NB4 (cell line): ENCODE measurements at regions not wholly inside any gene's neighbourhood (a gene's known extent, or its start where the extent isn't known, plus 50 kb on each side); places are given as distances from the start of the nearest gene placed in this dataset.

Experiments used
- DNase-seq: peaks from one replicate; pipeline ENCODE4 v3.0.0; 2010; ENCODE audit warnings: low read depth
- H3K4me3 ChIP-seq: one replicate; pipeline ENCODE4 v1.5.1; 2011; ENCODE audit warnings: mild to moderate bottlenecking, low read depth, low read length, moderate library complexity
- CTCF ChIP-seq: IDR thresholded peaks from one replicate; pipeline ENCODE4 v1.5.1; 2012; ENCODE audit warnings: low read depth, low read length
- MAX ChIP-seq: IDR thresholded peaks from 2 replicates; pipeline ENCODE4 v1.6.1; 2011; ENCODE audit warnings: low read depth, low read length
- MYC ChIP-seq: IDR thresholded peaks from 2 replicates; pipeline ENCODE4 v1.6.1; 2011; ENCODE audit warnings: low read depth, low read length
- POLR2A ChIP-seq: IDR thresholded peaks from 2 replicates; pipeline ENCODE4 v1.6.1; 2011; ENCODE audit warnings: mild to moderate bottlenecking; ENCODE audit not compliant: insufficient read length; ENCODE audit errors: extremely low read depth

DNA sequence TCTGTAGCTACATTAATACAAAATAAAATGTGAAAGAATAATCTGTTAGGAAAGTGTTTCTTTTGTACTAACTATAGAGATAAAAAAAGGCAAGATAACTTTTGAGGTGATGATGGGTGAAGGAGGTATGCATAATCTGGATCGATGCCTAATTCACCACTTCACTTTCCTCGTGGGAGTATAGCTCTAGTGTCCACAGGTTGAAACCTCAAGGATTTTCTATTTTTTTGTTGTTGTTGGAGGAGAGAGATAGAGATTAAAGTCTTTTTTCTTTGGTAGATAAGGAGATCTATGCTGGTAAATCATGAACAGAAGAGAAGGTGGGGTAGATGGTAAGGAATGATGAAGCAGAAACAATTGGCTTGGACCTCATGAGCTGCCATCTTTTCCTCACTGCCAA, 635.3 kb upstream of the ZEB2 start:
- no peak overlapping the region for H3K4me3 ChIP-seq
- TF ChIP-seq MAX (no peak), CTCF (no peak), POLR2A (no peak)
- no peak for DNase-seq

GRCh38 chr2:145154731-145155130, 634.8 kb upstream of the ZEB2 start:
- no peak for DNase-seq
- H3K4me3 ChIP-seq, result no peak overlapping the region
- no peak for TF ChIP-seq CTCF
- no peak for TF ChIP-seq MAX
- no peak for TF ChIP-seq MYC
- TF ChIP-seq POLR2A, result no peak

- no peak for DNase-seq
- no peak for TF ChIP-seq MYC
- TF ChIP-seq MAX, result no peak
- no peak for TF ChIP-seq POLR2A
- TF ChIP-seq CTCF, result no peak
These were observed 626.8 kb upstream of the ZEB2 start for GRCh38 chr2:145146691-145147090.

DNA sequence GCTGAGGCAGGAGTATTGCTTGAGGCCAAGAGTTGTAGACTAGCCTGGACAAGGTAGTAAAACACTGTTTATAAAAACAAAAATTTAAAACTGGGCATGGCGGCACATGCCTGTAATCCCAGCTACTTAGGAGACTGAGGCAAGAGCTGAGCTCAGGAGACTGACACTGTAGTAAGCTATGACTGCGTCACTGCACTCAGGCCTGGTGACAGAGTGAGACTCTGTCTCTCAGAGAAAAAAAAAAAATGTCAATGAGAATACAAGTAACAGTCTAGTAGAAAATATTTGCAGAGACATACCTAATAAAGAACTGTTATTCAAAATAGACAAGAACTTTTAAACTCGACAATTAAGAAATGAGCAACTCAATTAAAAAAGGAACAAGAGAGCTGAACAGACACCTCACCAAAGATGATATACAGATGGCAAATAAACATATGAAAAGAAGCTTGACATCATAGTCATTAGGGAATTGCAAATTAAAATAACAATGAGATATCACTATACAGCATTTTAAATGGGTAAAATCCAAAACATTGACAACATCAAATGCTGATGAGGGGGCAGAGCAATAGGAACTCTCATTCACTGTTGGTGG, 624.3 kb upstream of the ZEB2 start:
- H3K4me3 ChIP-seq, result no peak overlapping the region
- DNase-seq, result no peak
- TF ChIP-seq CTCF (no peak), MYC (no peak), POLR2A (no peak), MAX (no peak)

More at GRCh38 chr2:145146691-145147090, 626.8 kb upstream of the ZEB2 start:
- no peak overlapping the region for H3K4me3 ChIP-seq

- TF ChIP-seq MAX, result peak; percentile 46; the same call in 1 of the 2 replicates
- TF ChIP-seq MYC, result no peak
- no peak overlapping the region for H3K4me3 ChIP-seq
- DNase-seq, result peak; percentile 42
These were observed 622.1 kb upstream of the ZEB2 start for GRCh38 chr2:145141981-145142380.

DNA sequence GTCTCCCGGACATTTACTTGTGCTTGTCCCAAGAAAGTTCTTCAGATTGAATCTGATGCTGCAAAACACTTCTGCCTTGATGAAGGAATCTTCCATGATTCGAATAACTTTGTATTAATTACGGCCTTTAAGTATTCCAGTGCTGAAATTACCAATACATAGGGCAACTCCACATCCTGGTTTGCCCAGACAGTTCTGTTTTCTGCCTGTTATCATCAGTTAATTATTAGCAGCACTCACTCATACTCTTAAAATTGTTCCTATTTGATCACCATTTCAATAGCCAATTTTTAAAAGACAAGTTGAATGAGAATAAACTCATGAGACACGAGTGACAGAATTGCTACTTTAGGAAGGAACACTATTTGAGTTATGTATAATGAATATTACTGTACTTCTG, 620.7 kb upstream of the ZEB2 start:
- no peak for DNase-seq
- no peak overlapping the region for H3K4me3 ChIP-seq
- TF ChIP-seq MAX (no peak), CTCF (no peak), POLR2A (no peak), MYC (no peak)
